OCI-M2 (cell line): ENCODE measurements at regions not wholly inside any gene's neighbourhood (a gene's known extent, or its start where the extent isn't known, plus 50 kb on each side); places are given as distances from the start of the nearest gene placed in this dataset.
"Not testable (repeated sequence)": the region's sequence is repeated elsewhere in the genome, so short reads cannot be mapped to it uniquely, and the experiment has no call there.

Experiments
- DNase-seq: peaks from one replicate; lab custom pipeline; 2025; ENCODE audit not compliant: unreplicated experiment; lab: John Stamatoyannopoulos, UW

- no peak for DNase-seq
Observed at GRCh38 chr11:15828215-15828853, 528.0 kb downstream of the SOX6 start.

DNA sequence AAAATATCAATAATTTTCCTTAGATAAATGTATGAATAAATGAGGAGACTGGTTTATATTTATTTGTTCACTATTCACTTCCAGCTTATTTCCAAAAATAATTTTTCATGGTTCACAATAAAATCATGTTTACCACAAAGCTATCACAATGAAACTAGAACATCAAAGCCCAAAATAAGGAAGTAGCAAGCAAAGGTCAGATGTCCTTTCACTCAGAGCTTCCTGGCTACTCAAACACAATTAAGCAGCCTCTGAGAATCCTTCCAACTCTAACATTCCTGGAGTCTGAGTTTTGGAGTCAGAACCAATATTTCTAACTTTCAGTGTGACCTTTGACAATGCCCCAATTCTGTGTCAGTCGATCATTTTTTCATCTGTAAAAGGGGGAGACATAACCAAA lies 527.0 kb downstream of the SOX6 start:
- no peak for DNase-seq

DNA sequence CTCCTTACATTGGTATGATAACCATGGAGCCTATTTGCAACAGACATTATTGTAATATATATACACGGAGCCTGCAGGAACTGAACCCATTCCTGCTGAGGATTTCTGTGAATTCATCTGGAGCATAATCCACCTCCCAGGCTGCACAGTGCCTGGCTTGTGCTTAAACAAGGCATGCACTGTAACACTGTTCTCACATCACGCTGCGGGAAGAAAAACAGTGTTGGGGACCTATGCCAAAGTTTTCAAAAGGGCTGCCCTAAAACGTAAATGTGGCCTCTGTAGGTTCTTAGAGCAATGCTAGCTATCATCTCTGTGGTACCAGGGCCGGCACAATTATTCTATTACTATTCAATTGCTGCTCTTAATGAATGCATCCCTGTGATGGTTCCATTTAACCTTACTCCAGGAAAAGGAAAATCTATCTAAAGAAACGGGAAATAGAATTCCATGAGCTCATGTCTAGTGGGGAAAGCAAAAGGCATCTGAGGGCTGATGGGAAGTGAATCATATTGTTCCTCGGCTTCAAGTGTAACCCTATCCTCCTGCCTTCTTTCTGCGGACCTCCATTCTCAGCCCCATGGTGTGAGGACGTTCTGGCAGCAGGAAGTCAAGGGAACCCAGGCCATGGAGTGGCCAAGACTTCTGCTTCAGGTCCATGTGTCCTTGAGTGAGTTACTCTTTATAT lies 525.5 kb downstream of the SOX6 start:
- DNase-seq = no peak

DNA sequence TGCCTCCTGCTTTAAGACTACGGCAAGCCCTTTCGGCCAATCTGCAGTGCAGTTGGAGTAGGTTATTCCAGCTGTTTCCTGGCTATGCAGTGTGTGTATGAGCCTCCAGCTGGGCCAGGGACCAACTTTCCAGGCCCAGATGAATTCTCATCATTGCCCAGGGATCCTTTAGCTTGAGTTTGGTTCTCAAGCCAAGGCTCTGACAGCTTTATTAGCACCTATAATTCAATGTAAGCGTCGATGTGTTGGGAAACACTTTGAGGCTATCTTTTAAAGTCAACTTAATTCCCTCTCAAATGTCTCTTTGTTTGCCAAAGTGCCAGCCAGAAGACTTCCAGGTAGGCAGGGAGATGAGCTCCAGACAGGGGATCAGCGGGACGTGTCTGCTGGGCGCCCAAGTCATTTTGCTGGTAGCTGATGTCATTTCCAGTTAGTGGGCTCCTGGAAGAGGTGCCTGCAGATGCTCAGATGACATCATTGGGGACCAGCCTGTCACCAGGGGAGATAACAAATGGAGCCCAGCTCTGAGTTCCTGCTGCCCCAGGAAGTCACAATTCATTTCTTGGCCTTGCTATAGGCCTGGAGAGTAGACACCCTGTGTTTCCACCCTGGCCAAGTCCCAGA lies 520.4 kb downstream of the SOX6 start:
- DNase-seq = no peak

GRCh38 chr11:15836795-15837194 lies 519.6 kb downstream of the SOX6 start:
- DNase-seq = no peak

DNA sequence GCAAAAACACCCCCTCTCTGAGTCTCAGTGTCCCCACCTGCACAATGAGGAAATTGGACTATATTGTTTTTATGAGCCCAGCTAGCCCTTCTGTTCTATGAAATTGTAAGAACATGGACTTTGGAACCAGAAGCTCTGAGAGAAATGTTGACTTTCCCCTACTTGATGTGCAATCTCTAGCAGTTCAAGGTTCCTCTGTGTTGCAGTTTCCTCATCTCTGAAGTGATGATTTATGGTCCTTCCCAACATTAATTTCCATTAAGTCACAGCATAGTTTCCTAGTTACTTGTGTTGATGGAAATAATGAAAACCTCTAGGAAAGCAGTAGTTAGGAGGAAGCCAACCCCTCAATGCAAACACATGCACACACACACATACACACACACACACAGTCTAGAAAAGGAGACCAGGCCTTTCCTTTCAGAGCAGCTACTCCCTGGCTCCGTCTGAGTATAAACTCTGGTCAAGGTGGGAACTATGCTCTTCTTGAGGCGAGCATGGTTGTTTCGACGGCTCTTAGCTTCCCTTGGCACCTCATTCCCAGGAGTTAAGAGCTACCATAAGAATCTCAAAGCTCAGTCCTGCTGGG lies 518.4 kb downstream of the SOX6 start:
- no peak for DNase-seq

DNA sequence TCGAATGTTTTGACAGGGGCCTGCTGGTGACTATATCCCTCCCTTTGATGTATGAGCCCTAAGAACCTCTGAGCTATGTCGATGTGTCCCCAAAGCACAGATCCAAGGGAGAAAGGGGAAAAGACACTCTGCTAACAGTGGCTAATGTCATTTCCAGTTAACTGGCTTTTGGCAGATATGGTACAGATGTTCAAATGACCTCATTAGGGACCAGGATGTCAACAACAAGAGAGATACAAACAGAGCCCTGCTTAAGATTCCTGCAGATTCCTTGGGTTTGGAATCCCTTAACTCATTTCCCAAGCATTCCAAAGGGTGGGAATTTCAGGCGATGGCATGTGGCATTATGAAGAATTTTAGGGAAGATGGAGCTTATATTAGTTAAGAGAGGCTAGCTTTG lies 517.3 kb downstream of the SOX6 start:
- no peak for DNase-seq

- DNase-seq = no peak
Observed at GRCh38 chr11:15840966-15841365, 515.4 kb downstream of the SOX6 start.

GRCh38 chr11:15841931-15842740 lies 514.2 kb downstream of the SOX6 start:
- no peak for DNase-seq

GRCh38 chr11:15843309-15843872 lies 513.0 kb downstream of the SOX6 start:
- no peak for DNase-seq

DNA sequence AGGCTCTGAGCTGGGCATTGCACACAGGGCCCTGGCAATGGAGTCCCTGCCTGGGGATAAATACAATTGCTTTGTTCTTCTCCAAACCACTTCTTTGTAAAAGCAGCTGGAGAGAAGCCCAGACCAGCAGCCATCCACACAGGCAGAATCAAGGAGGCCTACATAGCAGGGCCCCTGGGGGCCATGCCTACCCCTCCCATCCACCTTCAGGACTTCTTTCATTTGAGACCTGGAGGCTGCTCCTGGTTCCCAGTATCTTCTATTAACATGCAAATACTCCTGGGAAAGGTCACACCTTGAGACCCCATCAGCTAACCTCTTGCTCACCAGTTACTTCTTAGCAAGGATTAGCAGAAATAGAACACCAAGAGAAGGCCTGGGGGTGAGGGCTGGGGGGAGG lies 511.1 kb downstream of the SOX6 start:
- no peak for DNase-seq

GRCh38 chr11:15848631-15849168 lies 507.6 kb downstream of the SOX6 start:
- DNase-seq = no peak

- no peak for DNase-seq
Observed at GRCh38 chr11:15849257-15849656, 507.1 kb downstream of the SOX6 start.

- not testable (repeated sequence) for DNase-seq
Observed at GRCh38 chr11:15850335-15850734, 506.0 kb downstream of the SOX6 start.

GRCh38 chr11:15851051-15851498 lies 505.3 kb downstream of the SOX6 start:
- DNase-seq = no peak

GRCh38 chr11:15852179-15852578 lies 504.2 kb downstream of the SOX6 start:
- no peak for DNase-seq

GRCh38 chr11:15854245-15854644 lies 502.1 kb downstream of the SOX6 start:
- DNase-seq = no peak

DNA sequence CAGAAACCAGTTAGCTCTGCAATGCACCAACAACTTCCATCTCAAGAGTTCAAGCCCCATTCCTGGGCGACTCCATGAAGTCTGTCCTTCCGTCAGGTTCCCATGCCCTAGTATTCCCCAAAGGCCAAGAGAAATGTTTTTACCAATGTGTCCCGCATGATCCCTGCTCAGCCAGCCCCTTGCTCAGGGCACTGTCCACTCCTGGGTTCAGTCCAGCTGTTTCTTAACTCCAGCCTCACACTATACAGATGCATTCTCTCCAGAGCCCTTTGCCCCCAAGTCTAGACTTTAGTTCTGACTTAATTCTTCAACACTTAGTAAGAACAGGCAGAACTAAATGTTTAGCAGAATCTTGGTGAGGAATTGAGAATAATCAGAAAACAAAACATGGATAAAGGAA lies 497.5 kb downstream of the SOX6 start:
- no peak for DNase-seq

DNA sequence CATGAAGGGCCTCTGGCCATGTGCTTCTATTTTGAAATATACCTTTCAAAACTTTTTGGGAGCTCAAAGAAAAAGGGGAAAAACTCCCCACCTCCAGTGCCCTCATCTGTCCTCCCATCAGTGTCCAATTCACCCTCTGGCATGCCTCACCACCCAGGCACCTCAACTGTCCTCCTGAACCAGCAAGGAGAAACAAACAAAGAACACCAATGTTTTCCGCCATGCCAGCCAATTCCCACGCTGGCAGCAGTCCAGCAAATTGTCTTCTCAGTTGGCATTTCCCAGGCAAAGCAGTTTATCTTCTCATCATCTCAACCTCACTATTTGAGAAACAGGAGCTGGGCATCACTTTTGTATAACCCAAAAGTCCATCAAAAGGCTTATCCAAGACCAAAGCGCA lies 496.9 kb downstream of the SOX6 start:
- DNase-seq = no peak

GRCh38 chr11:15861256-15861655 lies 495.1 kb downstream of the SOX6 start:
- no peak for DNase-seq

DNA sequence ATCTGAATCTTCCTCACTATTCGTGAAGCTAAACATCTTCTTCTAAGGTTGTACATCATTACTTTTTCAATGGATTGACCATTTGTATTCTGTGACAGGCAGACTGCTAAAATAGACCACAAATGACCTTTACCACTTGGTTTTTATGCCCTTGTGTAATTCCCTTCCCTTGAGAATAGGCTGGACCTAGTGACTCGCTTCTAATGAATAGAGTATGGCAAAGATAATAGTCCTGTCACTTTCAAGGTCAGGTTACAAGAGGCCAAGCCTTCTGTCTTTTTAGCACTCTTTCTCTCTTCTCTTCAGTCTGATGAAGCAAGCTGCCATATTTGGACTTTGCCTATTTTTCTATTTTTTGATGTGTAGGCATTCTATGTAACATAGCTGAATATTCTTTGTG lies 492.9 kb downstream of the SOX6 start:
- DNase-seq = no peak
